ENCODE measurements at regions not wholly inside any gene's neighbourhood (a gene's known extent, or its start where the extent isn't known, plus 50 kb on each side); places are given as distances from the start of the nearest gene placed in this dataset.
A peak's percentile ranks its signal among the peaks of the same experiment; 100 is the strongest.
"Not testable (repeated sequence)": the region's sequence is repeated elsewhere in the genome, so short reads cannot be mapped to it uniquely, and the experiment has no call there.

DNA sequence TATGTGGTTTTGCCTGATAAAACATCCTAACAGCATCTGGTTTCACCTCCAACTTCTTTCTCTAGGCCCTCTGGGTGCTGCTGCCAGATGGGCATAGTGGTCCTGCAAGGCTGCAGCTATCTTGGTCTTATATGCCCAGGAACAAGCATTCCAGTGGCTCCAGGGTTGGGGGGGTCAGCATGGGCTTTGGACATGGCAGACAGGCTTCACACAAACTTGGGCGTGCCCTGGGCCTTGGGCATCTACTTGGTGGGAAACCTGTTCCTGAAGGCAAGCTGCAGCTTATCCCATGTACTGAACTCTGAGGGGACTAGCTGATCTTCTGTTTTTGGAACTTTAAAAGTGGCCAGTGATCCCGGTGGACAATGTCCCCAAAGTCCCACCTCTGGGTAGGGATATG is 54.9 kb upstream of the ZNF678 start:
- no peak for DNase-seq (ENCODE audit: low read depth)

DNA sequence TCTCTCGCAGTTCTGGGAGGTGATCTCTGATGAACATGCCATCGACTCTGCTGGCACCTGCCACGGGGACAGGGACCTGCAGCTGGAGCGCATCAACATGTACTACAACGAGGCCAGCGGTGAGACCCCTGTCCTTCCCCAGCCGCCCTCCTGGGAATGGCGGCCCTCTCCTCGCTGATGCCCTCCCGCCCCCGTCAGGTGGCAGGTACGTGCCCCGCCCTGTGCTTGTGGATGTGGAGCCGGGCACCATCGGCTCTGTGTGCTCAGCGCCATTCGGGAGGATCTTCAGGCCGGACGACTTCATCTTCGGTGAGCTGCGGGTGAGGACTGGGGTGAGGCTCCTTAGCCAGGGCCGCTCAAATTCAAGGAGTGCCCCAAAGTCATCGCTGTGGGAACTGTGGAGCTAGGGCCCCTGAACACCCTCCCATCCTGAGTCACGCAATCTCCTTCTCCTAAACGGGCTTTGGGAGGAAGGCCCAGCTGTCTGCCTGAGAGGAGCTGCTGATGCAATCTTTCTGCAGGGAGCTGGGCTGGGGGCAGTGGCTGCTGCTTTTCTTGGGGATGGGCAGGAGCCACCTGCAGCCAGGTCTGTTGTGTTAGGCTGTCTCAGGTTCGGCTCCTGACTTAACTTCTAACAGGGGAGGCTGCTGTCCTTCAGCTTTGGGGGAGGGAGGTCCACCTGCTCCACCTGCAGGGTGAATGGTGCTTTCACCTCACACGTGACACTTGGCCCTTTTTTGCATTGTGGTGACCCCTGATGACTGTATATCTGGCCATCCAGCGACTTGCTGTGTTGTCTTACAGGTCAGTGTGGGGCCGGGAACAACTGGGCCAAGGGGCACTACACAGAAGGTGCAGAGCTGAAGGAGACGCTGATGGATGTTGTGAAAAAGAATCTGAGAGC is 56.6 kb upstream of the ZNF678 start:
- DNase-seq (ENCODE audit: low read depth) = not testable (repeated sequence)

DNA sequence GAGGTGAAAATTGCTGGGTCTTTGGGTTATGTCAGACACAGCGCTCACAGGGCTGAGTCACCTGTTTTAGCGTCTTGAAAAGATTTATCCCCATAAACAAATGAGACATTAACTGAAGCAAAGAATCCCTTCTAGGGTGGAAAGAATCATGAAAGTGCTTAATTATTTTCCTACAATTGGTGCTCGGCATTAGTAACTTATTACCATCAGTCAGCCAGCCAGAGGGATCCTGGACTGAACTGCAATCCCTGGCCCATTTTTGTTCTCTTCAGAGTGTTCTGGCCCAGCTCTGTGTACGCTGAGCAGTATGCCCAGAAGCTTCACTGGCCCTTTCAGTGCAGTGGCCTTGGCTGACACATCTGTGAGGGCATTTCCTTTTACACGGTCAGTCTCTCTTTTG is 67.3 kb upstream of the ZNF678 start:
- DNase-seq (ENCODE audit: low read depth) = not testable (repeated sequence)

DNA sequence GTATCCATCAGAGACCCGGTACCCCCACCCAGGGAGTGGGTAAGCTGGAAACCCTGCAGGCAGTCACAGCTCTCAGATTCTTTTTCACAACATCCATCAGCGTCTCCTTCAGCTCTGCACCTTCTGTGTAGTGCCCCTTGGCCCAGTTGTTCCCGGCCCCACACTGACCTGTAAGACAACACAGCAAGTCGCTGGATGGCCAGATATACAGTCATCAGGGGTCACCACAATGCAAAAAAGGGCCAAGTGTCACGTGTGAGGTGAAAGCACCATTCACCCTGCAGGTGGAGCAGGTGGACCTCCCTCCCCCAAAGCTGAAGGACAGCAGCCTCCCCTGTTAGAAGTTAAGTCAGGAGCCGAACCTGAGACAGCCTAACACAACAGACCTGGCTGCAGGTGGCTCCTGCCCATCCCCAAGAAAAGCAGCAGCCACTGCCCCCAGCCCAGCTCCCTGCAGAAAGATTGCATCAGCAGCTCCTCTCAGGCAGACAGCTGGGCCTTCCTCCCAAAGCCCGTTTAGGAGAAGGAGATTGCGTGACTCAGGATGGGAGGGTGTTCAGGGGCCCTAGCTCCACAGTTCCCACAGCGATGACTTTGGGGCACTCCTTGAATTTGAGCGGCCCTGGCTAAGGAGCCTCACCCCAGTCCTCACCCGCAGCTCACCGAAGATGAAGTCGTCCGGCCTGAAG is 69.3 kb upstream of the ZNF678 start:
- not testable (repeated sequence) for DNase-seq (ENCODE audit: low read depth)

DNA sequence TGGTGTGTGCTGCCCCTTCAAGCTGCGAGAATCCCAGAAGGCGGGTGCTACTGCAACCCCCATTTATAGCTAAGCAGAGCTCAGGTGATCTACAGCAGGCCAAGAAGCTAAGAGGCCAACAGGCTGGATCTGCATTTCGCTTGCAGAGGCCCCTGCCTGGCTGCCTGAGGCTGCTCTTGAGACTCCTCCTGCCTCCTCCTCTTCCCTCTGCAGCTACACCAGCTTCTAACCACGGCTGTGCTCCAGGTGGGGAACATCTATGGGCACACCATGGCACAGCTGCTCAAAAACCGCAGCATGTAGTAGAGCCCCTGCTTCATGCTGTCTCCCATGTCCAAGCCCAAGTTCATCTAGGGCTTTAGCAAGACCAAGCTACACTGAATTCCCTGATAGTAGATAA is 72.9 kb upstream of the ZNF678 start:
- no peak for DNase-seq (ENCODE audit: low read depth)

DNA sequence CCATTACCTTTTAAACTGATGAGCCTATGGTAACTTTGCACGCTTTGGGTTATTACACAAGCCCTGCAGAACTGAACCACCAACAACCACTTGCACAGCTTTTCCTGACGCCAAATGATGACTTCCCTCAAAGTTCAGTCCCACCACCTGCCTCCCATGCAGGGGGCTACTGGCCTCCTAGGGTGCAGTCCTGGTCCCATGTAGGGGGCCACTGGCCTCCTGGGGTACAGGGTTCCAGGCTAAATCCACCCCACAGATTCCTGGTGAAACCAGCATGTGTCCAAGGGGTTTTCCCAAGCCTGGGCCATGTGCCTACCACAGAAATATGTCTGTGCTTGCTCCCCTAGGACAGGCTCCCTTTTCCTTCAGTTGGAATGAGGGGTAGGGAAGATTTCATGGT is 73.4 kb upstream of the ZNF678 start:
- no peak for DNase-seq (ENCODE audit: low read depth)

DNA sequence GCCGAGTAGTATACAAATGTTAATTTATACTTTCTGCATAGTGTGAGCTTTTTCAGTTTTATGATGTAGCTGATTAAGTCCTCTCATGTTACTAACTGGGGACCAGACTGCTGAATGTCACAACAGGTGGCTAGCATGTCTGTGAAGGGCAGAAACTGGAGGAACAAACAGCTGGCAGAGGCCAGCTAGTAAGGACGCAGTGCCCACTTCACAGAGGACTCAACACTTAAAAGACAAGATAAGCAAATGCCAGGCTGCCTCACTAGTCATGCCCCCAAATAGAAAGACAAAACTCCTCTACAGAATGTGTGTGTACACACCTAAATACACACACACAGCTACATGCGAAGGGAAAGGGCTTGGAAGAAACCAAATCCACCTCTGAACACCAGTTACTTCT is 73.8 kb upstream of the ZNF678 start:
- DNase-seq (ENCODE audit: low read depth) = no peak

DNA sequence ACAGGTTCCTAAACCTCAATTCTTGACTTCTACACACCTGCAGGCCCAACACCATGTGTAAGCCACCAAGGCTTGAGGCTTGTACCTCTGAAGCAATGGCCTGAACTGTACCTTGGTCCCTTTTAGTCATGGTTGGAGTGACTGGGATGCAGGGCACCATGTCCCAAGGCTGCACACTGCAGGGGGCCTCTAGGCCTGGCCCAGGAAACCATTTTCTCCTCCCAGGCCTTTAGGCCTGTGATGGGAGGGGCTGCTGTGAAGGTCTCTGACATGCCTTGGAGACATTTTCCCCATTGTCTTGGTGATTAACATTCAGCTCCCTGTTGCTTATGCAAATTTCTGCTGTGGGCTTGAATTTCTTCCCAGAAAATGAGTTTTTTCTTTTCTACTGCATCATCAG is 75.8 kb upstream of the ZNF678 start:
- DNase-seq (ENCODE audit: low read depth) = no peak

DNA sequence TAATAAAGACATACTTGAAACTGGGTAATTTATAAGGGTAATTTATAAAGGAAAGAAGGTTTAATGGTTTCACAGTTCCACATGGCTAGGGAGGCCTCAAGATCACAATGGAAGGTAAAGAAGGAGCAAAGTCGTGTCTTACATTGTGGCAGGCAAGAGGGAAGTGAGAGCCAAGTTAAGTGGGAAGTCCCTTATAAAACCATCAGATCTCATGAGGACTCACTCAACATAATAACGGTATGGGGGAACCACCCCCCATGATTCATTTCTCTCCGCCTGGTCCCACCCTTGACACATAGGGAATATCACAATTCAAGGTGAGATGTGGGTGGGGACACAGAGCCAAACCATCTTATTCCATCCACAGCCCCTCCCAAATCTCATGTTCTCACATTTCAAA is 76.8 kb upstream of the ZNF678 start:
- no peak for DNase-seq (ENCODE audit: low read depth)

DNA sequence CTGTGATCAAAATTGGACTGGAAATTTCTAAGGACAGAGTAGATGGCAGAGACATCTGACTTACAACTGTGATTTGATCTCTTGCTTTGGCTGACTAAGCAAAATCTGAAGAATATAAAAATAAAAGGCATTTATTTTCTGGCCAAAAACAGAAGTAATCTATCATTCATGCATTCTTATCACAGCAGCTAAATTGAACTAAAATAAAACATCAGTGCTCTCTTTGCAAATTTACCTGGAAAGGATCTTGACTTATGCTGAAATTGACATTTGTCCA is 81.4 kb upstream of the ZNF678 start:
- no peak for DNase-seq (ENCODE audit: low read depth)

DNA sequence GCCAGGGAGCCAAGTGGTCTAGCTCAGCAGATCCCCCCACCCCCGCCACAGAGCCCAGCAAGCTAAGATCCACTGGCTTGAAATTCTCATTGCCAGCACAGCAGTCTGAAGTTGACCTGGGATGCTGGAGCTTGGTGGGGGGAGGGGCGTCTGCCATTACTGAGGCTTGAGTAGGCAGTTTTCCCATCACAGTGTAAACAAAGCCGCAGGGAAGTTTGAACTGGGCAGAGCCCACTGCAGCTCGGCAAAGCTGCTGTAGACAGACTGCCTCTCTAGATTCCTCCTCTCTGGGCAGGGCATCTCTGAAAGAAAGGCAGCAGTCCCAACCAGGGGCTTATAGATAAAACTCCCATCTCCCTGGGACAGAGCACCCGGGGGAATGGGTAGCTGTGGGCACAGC is 89.3 kb upstream of the ZNF678 start:
- DNase-seq (ENCODE audit: low read depth) = not testable (repeated sequence)

DNA sequence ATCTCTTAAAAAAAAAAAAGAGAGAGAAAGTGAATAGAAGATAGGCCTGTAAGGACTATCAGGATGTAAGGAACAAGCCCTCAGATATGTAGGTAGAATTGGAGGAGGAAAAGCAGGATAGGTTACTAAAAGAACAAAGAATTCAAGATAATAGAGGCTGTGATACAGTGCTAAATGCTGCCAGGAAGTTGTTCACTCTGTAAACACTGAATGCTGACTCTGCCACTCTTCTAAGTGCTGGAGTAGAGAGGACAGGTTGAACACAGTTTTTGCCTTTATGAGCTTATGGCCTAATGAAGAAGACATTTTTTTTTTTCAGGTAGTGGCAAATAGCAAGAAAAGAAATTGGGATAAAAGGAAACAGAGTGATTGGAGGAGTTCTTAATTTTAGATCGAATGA is 90.6 kb upstream of the ZNF678 start:
- no peak for DNase-seq (ENCODE audit: low read depth)

DNA sequence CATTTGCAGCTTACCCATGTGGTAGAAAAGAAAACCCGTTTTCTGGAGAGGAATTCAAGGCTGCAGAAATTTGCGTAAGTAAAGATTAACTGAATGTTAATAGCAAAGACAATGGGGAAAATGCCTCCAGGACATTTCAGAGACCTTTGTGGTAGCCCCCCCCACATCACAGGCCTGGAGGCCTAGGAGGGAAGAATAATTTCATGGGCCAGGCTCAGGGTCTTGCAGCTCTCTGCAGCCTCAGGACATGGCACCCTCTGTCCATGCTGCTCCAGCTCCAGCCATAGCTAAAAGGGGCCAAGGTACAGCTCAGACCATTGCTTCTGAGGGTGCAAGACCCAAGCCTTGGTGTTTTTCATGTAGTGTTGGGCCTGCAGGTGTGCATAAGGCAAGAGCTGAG is 92.7 kb upstream of the ZNF678 start:
- DNase-seq (ENCODE audit: low read depth) = no peak

DNA sequence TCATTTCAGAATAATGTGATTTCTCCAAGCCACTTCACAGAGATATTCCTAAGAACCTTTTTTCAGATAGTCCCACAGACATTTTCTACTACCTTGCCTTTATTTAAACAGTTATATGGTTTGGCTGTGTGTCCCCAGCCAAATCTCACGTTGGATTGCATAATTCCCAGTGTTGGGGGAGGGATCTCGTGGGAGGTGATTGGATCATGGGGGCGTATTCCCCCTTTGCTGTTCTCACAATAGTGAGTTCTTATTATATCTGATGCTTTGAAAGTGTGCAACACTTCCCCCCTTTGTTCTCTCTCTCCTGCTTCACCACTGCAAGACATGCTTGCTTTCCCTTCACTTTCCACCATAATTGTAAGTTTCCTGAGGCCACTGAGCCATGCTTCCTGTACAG is 93.6 kb upstream of the ZNF678 start:
- no peak for DNase-seq (ENCODE audit: low read depth)

DNA sequence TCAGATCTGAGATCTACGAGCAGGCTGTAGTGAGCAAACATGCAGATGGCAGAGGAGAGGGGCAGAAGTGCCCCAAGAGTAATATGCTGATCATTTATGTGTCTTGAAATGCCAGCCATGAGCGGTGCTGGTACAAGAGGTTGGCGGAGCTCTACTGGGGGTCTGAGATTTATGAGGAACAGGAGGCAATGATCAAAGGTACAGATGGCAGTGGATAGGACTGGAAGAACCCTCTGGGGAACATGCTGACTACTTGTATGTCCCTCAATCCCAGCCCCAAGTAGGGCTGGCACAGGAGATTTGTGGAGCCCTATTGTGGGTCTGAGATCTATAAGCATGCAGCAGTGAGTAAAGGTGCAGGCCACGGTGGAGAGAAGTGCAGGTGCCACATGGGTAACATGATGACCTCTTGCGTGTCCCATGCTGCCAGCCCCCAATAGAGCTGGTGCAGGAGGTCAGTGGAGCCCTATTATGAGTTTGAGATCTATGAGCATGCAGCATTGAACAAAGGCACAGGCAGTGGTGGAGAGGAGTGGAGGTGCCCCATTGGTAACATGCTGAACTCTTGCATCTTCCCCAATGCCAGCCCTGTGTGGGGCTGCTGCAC is 97.2 kb upstream of the ZNF678 start:
- DNase-seq (ENCODE audit: low read depth) = no peak

DNA sequence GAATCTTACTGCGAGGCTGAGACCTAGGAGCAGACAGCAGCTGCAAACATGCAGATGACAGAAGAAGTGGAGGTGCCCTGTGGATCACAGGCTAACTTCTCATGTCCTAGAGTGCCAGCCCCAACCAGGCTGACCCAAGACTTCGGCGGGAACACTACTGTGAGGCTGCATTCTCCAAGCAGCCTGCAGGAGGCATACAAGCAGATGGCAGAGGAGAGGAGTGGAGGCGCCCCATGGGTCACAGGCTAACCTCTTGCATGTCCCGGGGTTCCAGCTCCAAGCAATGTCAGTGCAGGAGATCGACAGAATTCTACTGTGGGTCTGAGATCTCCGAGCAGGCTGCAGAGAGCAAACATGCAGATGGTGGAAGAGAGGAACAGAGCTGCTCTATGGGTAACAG is 98.1 kb upstream of the ZNF678 start:
- DNase-seq (ENCODE audit: low read depth) = no peak

DNA sequence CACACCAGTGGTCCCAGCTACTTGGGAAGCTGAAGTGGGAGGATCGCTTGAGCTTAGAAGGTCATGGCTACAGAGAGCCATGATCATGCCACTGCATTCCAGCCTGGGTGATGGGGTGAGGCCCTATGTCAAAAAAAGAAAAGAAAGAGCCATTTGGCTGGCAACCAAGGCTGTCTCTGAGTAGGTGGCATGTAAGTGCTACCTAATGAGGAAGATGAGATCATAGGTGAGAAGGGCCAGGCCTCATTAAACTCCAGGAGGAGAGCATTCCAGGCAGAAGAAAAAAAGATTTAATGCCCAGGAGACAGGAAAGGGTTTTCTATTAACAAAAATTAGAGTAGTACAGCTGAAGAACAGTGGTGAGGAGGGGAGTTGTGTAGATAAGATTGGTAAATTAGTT is 103.4 kb upstream of the ZNF678 start:
- no peak for DNase-seq (ENCODE audit: low read depth)

DNA sequence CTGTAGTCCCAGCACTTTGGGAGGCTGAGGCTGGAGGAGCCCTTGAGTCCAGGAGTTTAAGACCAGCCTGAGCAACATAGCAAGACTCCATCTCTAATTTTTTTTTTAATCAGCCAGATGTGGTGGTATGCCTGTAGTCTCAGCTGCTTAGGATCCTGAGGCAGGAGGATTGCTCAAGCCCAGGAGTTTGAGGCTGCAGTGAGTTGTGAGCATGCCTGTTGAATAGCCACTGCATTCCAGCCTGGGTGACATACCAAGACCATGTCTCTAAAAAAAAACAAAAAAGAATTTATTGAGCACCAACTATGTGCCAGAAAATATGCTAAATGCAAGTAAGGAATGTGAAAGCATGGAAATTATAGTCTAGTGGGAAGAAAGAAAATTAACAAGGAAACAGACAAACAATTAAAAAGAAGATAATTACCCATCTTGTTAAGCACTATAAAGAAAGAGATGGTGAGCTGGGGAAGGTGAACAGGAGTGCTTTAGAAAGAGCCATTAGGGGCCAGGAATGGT is 104.0 kb upstream of the ZNF678 start:
- DNase-seq (ENCODE audit: low read depth) = peak; percentile 49

DNA sequence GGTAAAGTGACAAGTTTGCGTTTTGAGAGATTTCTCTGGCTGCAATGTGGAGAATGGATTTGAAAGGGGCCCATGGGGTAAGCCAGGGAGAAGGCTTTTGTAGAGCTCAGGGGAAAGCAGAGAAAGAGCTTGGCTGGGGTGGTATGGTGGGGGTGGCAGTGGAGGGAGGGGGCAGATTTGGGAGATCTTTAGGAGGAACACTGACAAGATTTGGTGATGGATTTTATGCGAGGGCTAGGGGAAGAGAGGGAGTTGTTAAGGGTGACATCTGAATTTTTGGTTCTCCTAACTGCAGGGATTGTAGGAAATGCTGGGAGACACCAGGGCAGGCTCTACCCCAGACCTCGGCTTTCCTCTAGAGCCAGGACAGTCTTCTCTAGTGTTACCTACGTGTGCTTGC is 108.7 kb upstream of the ZNF678 start:
- no peak for DNase-seq (ENCODE audit: low read depth)

DNA sequence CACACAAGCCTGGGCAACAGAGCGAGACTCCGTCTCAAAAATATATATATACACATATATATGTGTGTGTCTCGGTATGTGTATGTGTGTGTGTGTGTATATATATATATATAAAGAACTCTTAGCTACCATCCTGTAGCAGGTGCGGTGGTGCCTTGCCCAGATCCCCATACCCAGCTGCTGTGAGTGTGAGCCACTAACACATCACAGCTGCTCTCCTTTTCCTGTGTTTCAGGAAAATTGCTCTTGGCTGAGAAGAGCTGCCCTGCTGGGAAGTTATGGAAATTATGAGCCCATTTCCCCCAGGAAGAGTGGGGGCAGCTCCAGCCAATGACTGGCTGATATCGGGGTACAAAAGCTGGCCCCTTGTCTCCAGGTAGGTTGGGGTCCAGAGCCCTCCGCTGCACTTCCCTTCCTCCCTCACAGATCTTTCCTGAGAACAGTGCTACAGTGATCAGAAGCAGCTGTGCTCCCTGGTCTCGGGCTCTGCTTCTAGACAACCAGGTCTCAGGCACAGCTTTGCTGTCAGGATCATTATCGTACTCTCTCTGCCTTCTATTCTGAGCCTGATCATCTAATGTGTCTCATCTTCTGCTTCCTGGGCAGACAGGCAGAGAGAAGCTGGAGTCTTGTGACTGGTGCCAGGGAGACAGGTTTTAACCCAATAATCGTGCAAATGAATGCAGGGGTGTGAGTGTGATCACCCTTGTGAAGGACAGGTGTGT is 109.6 kb upstream of the ZNF678 start:
- DNase-seq (ENCODE audit: low read depth) = no peak

DNA sequence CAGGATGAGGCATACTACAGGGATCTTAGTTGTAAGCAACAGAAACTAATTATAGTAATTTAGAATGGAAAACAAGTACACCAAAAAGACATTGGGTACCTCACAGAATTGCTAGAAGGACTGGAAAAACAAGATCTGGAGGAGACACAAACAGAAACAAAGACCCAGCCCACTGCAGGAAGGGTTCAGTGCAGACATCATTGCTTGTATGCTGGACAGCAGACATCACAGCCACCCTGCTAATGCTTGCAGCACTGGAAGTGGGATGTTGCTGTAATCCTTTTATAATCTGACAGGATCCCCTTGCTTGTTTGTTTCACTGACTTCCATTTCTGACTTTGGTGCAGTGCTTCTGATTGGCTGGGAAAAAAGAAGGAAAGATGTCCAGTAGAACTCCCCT is 111.4 kb upstream of the ZNF678 start:
- DNase-seq (ENCODE audit: low read depth) = no peak

DNA sequence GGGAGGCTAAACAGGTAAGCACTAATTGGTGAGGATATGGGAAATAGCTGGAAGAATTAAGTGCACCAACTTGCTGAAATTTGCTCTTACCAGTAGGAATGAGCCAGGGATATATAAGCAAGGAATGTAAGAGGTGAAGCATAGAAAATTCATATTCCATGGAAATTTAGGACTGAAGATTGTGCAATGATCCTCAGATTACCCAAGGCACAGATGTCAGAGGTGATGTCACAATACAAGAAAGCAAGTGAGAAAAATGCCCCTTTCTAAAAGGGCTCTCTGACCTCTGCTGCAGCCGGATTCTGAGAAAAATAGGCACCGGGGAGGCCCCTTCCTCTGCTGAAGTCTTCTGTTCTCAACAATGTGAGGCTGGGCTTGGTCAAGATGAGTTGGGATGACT is 112.3 kb upstream of the ZNF678 start:
- no peak for DNase-seq (ENCODE audit: low read depth)

DNA sequence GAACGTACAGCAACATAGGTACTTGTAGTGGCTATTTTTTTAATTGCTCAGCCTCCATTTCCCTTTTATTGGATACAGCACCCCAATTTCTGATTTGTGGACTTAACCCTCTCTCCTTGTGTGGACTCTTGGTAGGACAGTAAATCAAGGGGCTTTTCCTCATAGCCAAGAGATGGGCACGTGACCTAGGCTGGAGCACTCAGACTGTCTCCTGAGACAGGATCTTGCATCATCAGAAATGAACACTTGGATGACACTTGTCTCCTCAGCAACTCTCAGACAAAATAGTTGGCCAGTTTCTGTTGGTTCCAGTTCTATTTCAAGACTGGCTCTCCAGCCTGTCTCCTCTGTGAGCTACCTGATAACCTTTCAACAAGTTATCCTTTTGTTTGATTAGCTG is 112.9 kb upstream of the ZNF678 start:
- no peak for DNase-seq (ENCODE audit: low read depth)
